HG02642 (cell line): ENCODE measurements at regions not wholly inside any gene's neighbourhood (a gene's known extent, or its start where the extent isn't known, plus 50 kb on each side); places are given as distances from the start of the nearest gene placed in this dataset.
"Not testable (repeated sequence)": the region's sequence is repeated elsewhere in the genome, so short reads cannot be mapped to it uniquely, and the experiment has no call there.

Experiments used
- ATAC-seq: cut with Tn5 transposase; IDR thresholded peaks from one replicate; pipeline ENCODE4 v1.9.1; 2021; ENCODE audit warnings: mild to moderate bottlenecking; ENCODE audit not compliant: unreplicated experiment, poor library complexity

GRCh38 chr5:131008329-131008728 is 156.7 kb downstream of the HINT1 start:
- ATAC-seq = no peak

GRCh38 chr5:131005963-131006684 is 158.9 kb downstream of the HINT1 start:
- ATAC-seq = no peak

GRCh38 chr5:131001507-131001906 is 163.5 kb downstream of the HINT1 start:
- ATAC-seq = no peak

- no peak for ATAC-seq
Measured at GRCh38 chr5:131000289-131000688, 164.8 kb downstream of the HINT1 start.

GRCh38 chr5:130996720-130997119 is 168.3 kb downstream of the HINT1 start:
- ATAC-seq = not testable (repeated sequence)

GRCh38 chr5:130995851-130996250 is 169.2 kb downstream of the HINT1 start:
- ATAC-seq = no peak

- no peak for ATAC-seq
Measured at GRCh38 chr5:130995254-130995515, 169.9 kb downstream of the HINT1 start.

- ATAC-seq = no peak
Measured at GRCh38 chr5:130994496-130995253, 170.4 kb downstream of the HINT1 start.

- ATAC-seq = no peak
Measured at GRCh38 chr5:130992621-130993020, 172.4 kb downstream of the HINT1 start.

GRCh38 chr5:130992095-130992494 is 173.0 kb downstream of the HINT1 start:
- ATAC-seq = no peak

GRCh38 chr5:130985776-130986175 is 179.3 kb downstream of the HINT1 start:
- ATAC-seq = no peak

- ATAC-seq = no peak
Measured at GRCh38 chr5:130981663-130982062, 183.4 kb downstream of the HINT1 start.

GRCh38 chr5:130978475-130978874 is 186.6 kb downstream of the HINT1 start:
- no peak for ATAC-seq

GRCh38 chr5:130976493-130976892 is 188.6 kb downstream of the HINT1 start:
- no peak for ATAC-seq

GRCh38 chr5:130975847-130976246 is 189.2 kb downstream of the HINT1 start:
- ATAC-seq = no peak

- no peak for ATAC-seq
Measured at GRCh38 chr5:130975299-130975698, 189.8 kb downstream of the HINT1 start.

- ATAC-seq = no peak
Measured at GRCh38 chr5:130974021-130974683, 190.9 kb downstream of the HINT1 start.

- ATAC-seq = no peak
Measured at GRCh38 chr5:130966990-130967525, 198.0 kb downstream of the HINT1 start.

GRCh38 chr5:130965920-130966319 is 199.1 kb downstream of the HINT1 start:
- ATAC-seq = no peak

GRCh38 chr5:130965360-130965759 is 199.7 kb downstream of the HINT1 start:
- ATAC-seq = no peak
